Osteocyte (in vitro differentiated cells): ENCODE measurements at regions not wholly inside any gene's neighbourhood (a gene's known extent, or its start where the extent isn't known, plus 50 kb on each side); places are given as distances from the start of the nearest gene placed in this dataset.

Experiments
- DNase-seq: peaks from one replicate; pipeline ENCODE4 v3.0.0; 2021; ENCODE audit warnings: mixed read lengths; ENCODE audit not compliant: unreplicated experiment; ENCODE audit errors: extremely low spot score
- H3K27ac Mint-ChIP-seq: one replicate; pipeline ENCODE4 v1.8.0; 2021; ENCODE audit warnings: mild to moderate bottlenecking, mixed read lengths; ENCODE audit not compliant: unreplicated experiment
- H3K27me3 Mint-ChIP-seq: one replicate; pipeline ENCODE4 v1.8.0; 2021; ENCODE audit warnings: mixed read lengths; ENCODE audit not compliant: unreplicated experiment
- H3K36me3 Mint-ChIP-seq: one replicate; pipeline ENCODE4 v1.8.0; 2021; ENCODE audit warnings: mixed read lengths; ENCODE audit not compliant: unreplicated experiment
- H3K4me1 Mint-ChIP-seq: one replicate; pipeline ENCODE4 v1.8.0; 2021; ENCODE audit warnings: mixed read lengths; ENCODE audit not compliant: unreplicated experiment
- H3K4me3 Mint-ChIP-seq: one replicate; pipeline ENCODE4 v1.8.0; 2021; ENCODE audit warnings: mild to moderate bottlenecking, moderate library complexity, mixed read lengths; ENCODE audit not compliant: unreplicated experiment
- H3K9me3 Mint-ChIP-seq: one replicate; pipeline ENCODE4 v1.8.0; 2021; ENCODE audit warnings: mixed read lengths; ENCODE audit not compliant: unreplicated experiment
- CTCF ChIP-seq: fragments of 200-600 bp; sonication (generic); IDR thresholded peaks from 2 replicates; pipeline ENCODE4 v1.5.0; 2021; ENCODE audit warnings: antibody characterized with exemption, mild to moderate bottlenecking, moderate library complexity

GRCh38 chrX:23503835-23504539, 163.3 kb upstream of the PRDX4 start:
- Mint-ChIP-seq H3K27me3 (peaks cover 3% of the 10 kb centered on the region), H3K4me1 (no peaks in the 10 kb centered on the region), H3K27ac (no peak overlapping the region), H3K4me3 (no peak overlapping the region), H3K36me3 (no peaks in the 10 kb centered on the region), H3K9me3 (no peaks in the 10 kb centered on the region)
- DNase-seq = no peak
- TF ChIP-seq CTCF = no peak

GRCh38 chrX:23504540-23504884, 162.8 kb upstream of the PRDX4 start:
- peak overlapping the region; percentile 32 for H3K27ac Mint-ChIP-seq

GRCh38 chrX:23504895-23505294, 162.4 kb upstream of the PRDX4 start:
- H3K27ac Mint-ChIP-seq = peak overlapping the region; percentile 32
- TF ChIP-seq CTCF = no peak
- no peak for DNase-seq
- H3K9me3 Mint-ChIP-seq = no peaks in the 10 kb centered on the region
- no peaks in the 10 kb centered on the region for H3K36me3 Mint-ChIP-seq
- no peak overlapping the region for H3K4me3 Mint-ChIP-seq
- peaks cover 3% of the 10 kb centered on the region for H3K27me3 Mint-ChIP-seq
- H3K4me1 Mint-ChIP-seq = no peaks in the 10 kb centered on the region

More at GRCh38 chrX:23504540-23504884, 162.8 kb upstream of the PRDX4 start:
- DNase-seq = no peak
- Mint-ChIP-seq H3K27me3 (peaks cover 3% of the 10 kb centered on the region), H3K9me3 (no peaks in the 10 kb centered on the region), H3K4me1 (no peaks in the 10 kb centered on the region), H3K4me3 (no peak overlapping the region), H3K36me3 (no peaks in the 10 kb centered on the region)
- no peak for TF ChIP-seq CTCF

GRCh38 chrX:23505531-23506303, 161.6 kb upstream of the PRDX4 start:
- Mint-ChIP-seq H3K27ac (peak overlapping the region; percentile 32), H3K27me3 (peaks cover 3% of the 10 kb centered on the region), H3K9me3 (no peaks in the 10 kb centered on the region), H3K4me3 (no peak overlapping the region), H3K4me1 (no peaks in the 10 kb centered on the region), H3K36me3 (no peaks in the 10 kb centered on the region)
- TF ChIP-seq CTCF = no peak
- no peak for DNase-seq

GRCh38 chrX:23509256-23509655, 158.0 kb upstream of the PRDX4 start:
- no peak for TF ChIP-seq CTCF
- H3K4me3 Mint-ChIP-seq = no peak overlapping the region
- H3K36me3 Mint-ChIP-seq = no peaks in the 10 kb centered on the region
- H3K9me3 Mint-ChIP-seq = no peaks in the 10 kb centered on the region
- H3K4me1 Mint-ChIP-seq = no peaks in the 10 kb centered on the region
- H3K27ac Mint-ChIP-seq = no peak overlapping the region
- DNase-seq = no peak
- H3K27me3 Mint-ChIP-seq = peaks cover 14% of the 10 kb centered on the region
